Suprapubic skin (tissue), 4 donors: ENCODE measurements at regions not wholly inside any gene's neighbourhood (a gene's known extent, or its start where the extent isn't known, plus 50 kb on each side); places are given as distances from the start of the nearest gene placed in this dataset.

Source experiments
- DNase-seq, 2 donors: peaks; one replicate each; pipeline ENCODE4 v3.0.0-alpha.2; 2019; ENCODE audit warnings: low spot score in 2 of 2
- H3K27ac ChIP-seq: fragments of 200-600 bp; sonication (generic); one replicate; pipeline ENCODE4 v1.5.1; 2019
- H3K27me3 ChIP-seq: fragments of 200-600 bp; sonication (generic); one replicate; pipeline ENCODE4 v1.5.1; 2019
- H3K36me3 ChIP-seq: fragments of 200-600 bp; sonication (generic); one replicate; pipeline ENCODE4 v1.5.1; 2019
- H3K4me1 ChIP-seq: fragments of 200-600 bp; sonication (generic); one replicate; pipeline ENCODE4 v1.5.1; 2019
- H3K4me3 ChIP-seq: fragments of 200-600 bp; sonication (generic); one replicate; pipeline ENCODE4 v1.5.1; 2019; ENCODE audit warnings: mild to moderate bottlenecking
- H3K9me3 ChIP-seq: fragments of 200-600 bp; sonication (generic); one replicate; pipeline ENCODE4 v1.5.1; 2019
- CTCF ChIP-seq, 2 donors: fragments of 200-600 bp in 1 of 2; fragments of 450-650 bp in 1 of 2; sonication (generic) in 1 of 2; IDR thresholded peaks; one replicate each; pipeline ENCODE4 v1.5.1; 2016 to 2019; ENCODE audit warnings: antibody characterized with exemption in 2 of 2, mild to moderate bottlenecking in 1 of 2, moderate library complexity in 1 of 2
- EP300 ChIP-seq: sonication (generic); formaldehyde crosslinking; IDR thresholded peaks from one replicate; pipeline ENCODE4 v1.6.1; 2017; ENCODE audit warnings: antibody characterized with exemption
- POLR2A ChIP-seq, 2 donors: fragments of 450-650 bp; IDR thresholded peaks; one replicate each; pipeline ENCODE4 v1.6.1; 2017; ENCODE audit warnings: antibody characterized with exemption in 2 of 2, mild to moderate bottlenecking in 2 of 2, moderate library complexity in 2 of 2
- POLR2AphosphoS5 ChIP-seq, 3 donors: sonication (generic); formaldehyde crosslinking; IDR thresholded peaks; one replicate each; pipeline ENCODE4 v1.6.1; 2017; ENCODE audit warnings: antibody characterized with exemption in 3 of 3
- WGBS: methylation state at CpG from one replicate; pipeline ENCODE4 v1.1.5; 2018; 5-methylcytosine and 5-hydroxymethylcytosine counted together

GRCh38 chr6:123715006-123715863 is 78.5 kb upstream of the TRDN start:
- no peaks in the 10 kb centered on the region for H3K27me3 ChIP-seq
- WGBS, result 58% methylated on average over 7 of the region's 7 CpGs
- no peak overlapping the region for H3K27ac ChIP-seq
- H3K4me3 ChIP-seq, result no peak overlapping the region
- H3K36me3 ChIP-seq, result no peaks in the 10 kb centered on the region
- no peaks in the 10 kb centered on the region for H3K4me1 ChIP-seq
- no peak for DNase-seq
- H3K9me3 ChIP-seq, result no peaks in the 10 kb centered on the region
- TF ChIP-seq POLR2AphosphoS5 (IDR thresholded peaks at IDR 0.05), result no peak
- no peak for TF ChIP-seq POLR2A (IDR thresholded peaks at IDR 0.05)
- TF ChIP-seq CTCF (IDR thresholded peaks at IDR 0.05), result peak in 1 of 2 donors; percentile 20
- TF ChIP-seq EP300, result no peak

GRCh38 chr6:123712831-123713230 is 76.1 kb upstream of the TRDN start:
- 78% methylated on average over 3 of the region's 3 CpGs for WGBS
- TF ChIP-seq POLR2A (IDR thresholded peaks at IDR 0.05), result no peak
- no peak for TF ChIP-seq EP300
- TF ChIP-seq CTCF (IDR thresholded peaks at IDR 0.05), result no peak
- no peak for TF ChIP-seq POLR2AphosphoS5 (IDR thresholded peaks at IDR 0.05)
- DNase-seq, result no peak

GRCh38 chr6:123702943-123703342 is 66.2 kb upstream of the TRDN start:
- Histone ChIP-seq H3K36me3 (no peaks in the 10 kb centered on the region), H3K27ac (no peak overlapping the region), H3K27me3 (no peaks in the 10 kb centered on the region), H3K4me3 (no peak overlapping the region), H3K9me3 (no peaks in the 10 kb centered on the region), H3K4me1 (no peaks in the 10 kb centered on the region)
- WGBS, result 86% methylated on average over 3 of the region's 3 CpGs
- DNase-seq, result no peak
- TF ChIP-seq POLR2A (IDR thresholded peaks at IDR 0.05) (no peak), EP300 (no peak), CTCF (IDR thresholded peaks at IDR 0.05) (no peak), POLR2AphosphoS5 (IDR thresholded peaks at IDR 0.05) (no peak)

More at GRCh38 chr6:123712831-123713230, 76.1 kb upstream of the TRDN start:
- H3K27ac ChIP-seq, result no peak overlapping the region
- no peaks in the 10 kb centered on the region for H3K27me3 ChIP-seq
- H3K4me1 ChIP-seq, result no peaks in the 10 kb centered on the region
- no peaks in the 10 kb centered on the region for H3K36me3 ChIP-seq
- H3K9me3 ChIP-seq, result no peaks in the 10 kb centered on the region
- H3K4me3 ChIP-seq, result no peak overlapping the region

- Histone ChIP-seq H3K36me3 (no peaks in the 10 kb centered on the region), H3K4me3 (no peak overlapping the region), H3K9me3 (no peaks in the 10 kb centered on the region), H3K27ac (no peak overlapping the region), H3K27me3 (no peaks in the 10 kb centered on the region), H3K4me1 (no peaks in the 10 kb centered on the region)
- WGBS, result 37% methylated on average over 1 of the region's 1 CpG
- no peak for DNase-seq
- TF ChIP-seq POLR2A (IDR thresholded peaks at IDR 0.05) (no peak), POLR2AphosphoS5 (IDR thresholded peaks at IDR 0.05) (no peak), CTCF (IDR thresholded peaks at IDR 0.05) (no peak), EP300 (no peak)
Measured at GRCh38 chr6:123687864-123688263, 51.1 kb upstream of the TRDN start.
